Suprapubic skin (tissue), 4 donors: ENCODE measurements at regions not wholly inside any gene's neighbourhood (a gene's known extent, or its start where the extent isn't known, plus 50 kb on each side); places are given as distances from the start of the nearest gene placed in this dataset.

Source experiments
- CTCF ChIP-seq, 2 donors: fragments of 200-600 bp in 1 of 2; fragments of 450-650 bp in 1 of 2; sonication (generic) in 1 of 2; IDR thresholded peaks; one replicate each; pipeline ENCODE4 v1.5.1; 2016 to 2019; ENCODE audit warnings: antibody characterized with exemption in 2 of 2, mild to moderate bottlenecking in 1 of 2, moderate library complexity in 1 of 2
- POLR2A ChIP-seq, 2 donors: fragments of 450-650 bp; IDR thresholded peaks; one replicate each; pipeline ENCODE4 v1.6.1; 2017; ENCODE audit warnings: antibody characterized with exemption in 2 of 2, mild to moderate bottlenecking in 2 of 2, moderate library complexity in 2 of 2
- POLR2AphosphoS5 ChIP-seq, 3 donors: sonication (generic); formaldehyde crosslinking; IDR thresholded peaks; one replicate each; pipeline ENCODE4 v1.6.1; 2017; ENCODE audit warnings: antibody characterized with exemption in 3 of 3

- no peak for TF ChIP-seq CTCF (IDR thresholded peaks at IDR 0.05)
- no peak for TF ChIP-seq POLR2AphosphoS5 (IDR thresholded peaks at IDR 0.05)
- TF ChIP-seq POLR2A (IDR thresholded peaks at IDR 0.05), result no peak
Observed at GRCh38 chr3:127394031-127394430, 106.2 kb upstream of the PRR20G start.
